Pulmonary artery endothelial cell (primary cell): ENCODE measurements at regions not wholly inside any gene's neighbourhood (a gene's known extent, or its start where the extent isn't known, plus 50 kb on each side); places are given as distances from the start of the nearest gene placed in this dataset.
"Not testable (repeated sequence)": the region's sequence is repeated elsewhere in the genome, so short reads cannot be mapped to it uniquely, and the experiment has no call there.

ENCODE experiments used
- DNase-seq: peaks from one replicate; pipeline ENCODE4 v3.0.0-alpha.2; 2011; ENCODE audit warnings: low read depth, low spot score

- DNase-seq, result no peak
These were observed 190.9 kb downstream of the SLITRK6 start for GRCh38 chr13:85608255-85608829.

DNA sequence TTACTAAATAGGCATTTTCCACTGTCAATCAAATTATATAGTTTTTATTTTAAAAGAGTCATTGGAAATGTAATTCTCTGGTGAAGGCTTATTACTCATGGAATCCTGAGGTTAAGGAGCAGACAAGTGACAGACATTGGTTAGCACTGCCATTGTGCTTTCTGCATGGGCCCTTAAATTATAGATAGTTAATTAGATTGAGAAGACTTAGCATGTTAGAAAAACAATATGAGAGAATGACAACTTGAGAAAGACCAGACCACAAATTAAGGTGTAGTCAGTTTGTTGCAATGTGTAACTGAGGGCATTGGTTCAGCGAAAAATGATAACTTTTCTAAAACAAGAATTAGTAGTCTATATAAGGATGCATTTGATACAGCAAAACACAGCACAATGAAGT is 195.5 kb downstream of the SLITRK6 start:
- no peak for DNase-seq

GRCh38 chr13:85601526-85601925 is 197.7 kb downstream of the SLITRK6 start:
- no peak for DNase-seq

- no peak for DNase-seq
These were observed 201.3 kb downstream of the SLITRK6 start for GRCh38 chr13:85597790-85598500.

- DNase-seq, result no peak
These were observed 207.0 kb downstream of the SLITRK6 start for GRCh38 chr13:85592211-85592610.

DNA sequence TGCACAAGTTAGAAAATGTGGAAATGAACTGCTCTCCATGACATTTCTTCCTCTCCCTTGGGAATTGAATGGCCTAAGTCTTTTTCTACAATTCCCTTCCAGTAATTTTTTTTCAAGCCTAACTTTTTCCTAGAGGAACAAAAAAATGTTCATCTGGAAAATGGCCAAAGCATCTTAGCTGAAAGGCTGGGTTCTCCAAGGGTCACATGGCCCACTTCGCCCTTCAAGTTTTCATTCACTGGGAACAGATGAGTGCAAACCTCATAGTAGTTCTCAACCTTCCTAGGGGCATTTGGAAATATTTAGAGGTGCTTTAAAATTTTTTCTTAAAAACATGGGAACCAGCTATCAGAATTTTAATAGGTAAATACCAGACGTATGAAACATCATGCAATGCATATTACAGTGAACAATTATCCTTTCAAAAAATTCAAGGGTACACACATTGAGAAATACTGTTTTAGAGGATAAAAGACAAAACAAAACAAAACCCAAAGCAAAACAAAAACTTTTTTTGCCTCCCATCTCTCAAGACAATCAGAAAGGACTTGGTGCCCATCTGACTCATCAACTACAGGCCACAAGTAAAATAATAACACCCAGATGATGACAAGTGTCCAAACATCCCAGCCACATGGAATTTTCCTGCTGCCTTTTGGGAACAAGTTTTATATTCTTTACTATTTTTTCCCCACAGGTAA is 208.8 kb downstream of the SLITRK6 start:
- DNase-seq, result no peak

GRCh38 chr13:85589021-85589420 is 210.2 kb downstream of the SLITRK6 start:
- no peak for DNase-seq

- DNase-seq, result no peak
These were observed 210.9 kb downstream of the SLITRK6 start for GRCh38 chr13:85588359-85588758.

- DNase-seq, result no peak
These were observed 212.4 kb downstream of the SLITRK6 start for GRCh38 chr13:85586856-85587255.

DNA sequence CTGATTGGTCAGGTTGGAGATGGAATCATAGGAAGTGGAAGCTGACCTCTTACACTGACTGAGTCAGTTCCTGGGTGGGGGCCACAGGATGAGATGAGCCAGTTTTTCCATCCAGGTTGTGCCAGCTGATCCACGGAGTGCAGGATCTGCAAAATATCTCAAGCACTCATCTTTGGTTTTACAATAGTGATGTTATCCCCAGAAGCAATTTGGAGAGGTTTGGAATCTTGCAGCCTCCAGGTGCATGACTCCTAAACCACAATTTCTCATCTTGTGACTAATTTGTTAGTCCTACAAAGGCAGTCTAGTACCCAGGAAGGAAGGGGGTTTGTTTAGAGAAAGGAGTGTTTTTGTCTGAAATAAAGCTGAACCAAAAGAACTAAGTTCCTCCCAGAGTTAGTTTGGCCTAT is 212.8 kb downstream of the SLITRK6 start:
- DNase-seq, result no peak

- DNase-seq, result no peak
These were observed 216.3 kb downstream of the SLITRK6 start for GRCh38 chr13:85582890-85583289.

GRCh38 chr13:85575110-85575509 is 224.1 kb downstream of the SLITRK6 start:
- DNase-seq, result no peak

GRCh38 chr13:85567909-85568308 is 231.3 kb downstream of the SLITRK6 start:
- DNase-seq, result no peak

- DNase-seq, result no peak
These were observed 233.6 kb downstream of the SLITRK6 start for GRCh38 chr13:85565652-85566051.

DNA sequence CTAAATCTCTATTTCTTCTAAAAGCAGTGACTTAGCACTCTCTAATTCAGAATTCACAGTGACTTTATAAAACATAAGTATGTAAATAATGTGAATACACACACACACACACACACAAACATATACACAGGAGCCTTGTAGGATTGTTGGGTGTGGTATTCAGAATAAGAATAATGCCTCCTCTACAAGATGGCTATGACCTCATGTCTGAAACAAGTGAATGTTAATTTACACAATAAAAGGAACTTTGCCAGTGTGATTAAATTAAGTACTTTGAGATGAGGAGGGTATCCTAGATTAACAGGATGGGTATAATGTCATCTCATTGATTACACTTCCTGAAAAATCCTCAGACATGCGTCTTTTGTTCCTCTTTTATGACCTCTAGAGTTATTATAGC is 234.6 kb downstream of the SLITRK6 start:
- no peak for DNase-seq

DNA sequence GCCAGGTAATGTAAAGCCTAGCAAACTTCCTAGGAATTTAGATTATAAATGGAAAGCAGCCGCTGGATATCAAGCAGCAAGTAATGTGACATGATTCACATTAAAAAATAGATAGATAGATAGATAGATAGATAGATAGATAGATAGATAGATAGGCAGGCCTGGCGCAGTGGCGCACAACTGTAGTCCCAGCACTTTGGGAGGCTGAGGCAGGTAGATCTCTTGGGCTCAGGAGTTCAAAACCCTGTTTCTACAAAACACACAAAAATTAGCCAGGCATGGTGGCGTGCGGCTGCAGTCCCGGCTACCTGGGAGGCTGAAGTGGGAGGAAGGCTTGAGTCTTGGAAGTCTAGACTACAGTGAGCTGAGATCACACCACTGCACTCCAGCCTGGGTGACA is 236.9 kb downstream of the SLITRK6 start:
- no peak for DNase-seq

DNA sequence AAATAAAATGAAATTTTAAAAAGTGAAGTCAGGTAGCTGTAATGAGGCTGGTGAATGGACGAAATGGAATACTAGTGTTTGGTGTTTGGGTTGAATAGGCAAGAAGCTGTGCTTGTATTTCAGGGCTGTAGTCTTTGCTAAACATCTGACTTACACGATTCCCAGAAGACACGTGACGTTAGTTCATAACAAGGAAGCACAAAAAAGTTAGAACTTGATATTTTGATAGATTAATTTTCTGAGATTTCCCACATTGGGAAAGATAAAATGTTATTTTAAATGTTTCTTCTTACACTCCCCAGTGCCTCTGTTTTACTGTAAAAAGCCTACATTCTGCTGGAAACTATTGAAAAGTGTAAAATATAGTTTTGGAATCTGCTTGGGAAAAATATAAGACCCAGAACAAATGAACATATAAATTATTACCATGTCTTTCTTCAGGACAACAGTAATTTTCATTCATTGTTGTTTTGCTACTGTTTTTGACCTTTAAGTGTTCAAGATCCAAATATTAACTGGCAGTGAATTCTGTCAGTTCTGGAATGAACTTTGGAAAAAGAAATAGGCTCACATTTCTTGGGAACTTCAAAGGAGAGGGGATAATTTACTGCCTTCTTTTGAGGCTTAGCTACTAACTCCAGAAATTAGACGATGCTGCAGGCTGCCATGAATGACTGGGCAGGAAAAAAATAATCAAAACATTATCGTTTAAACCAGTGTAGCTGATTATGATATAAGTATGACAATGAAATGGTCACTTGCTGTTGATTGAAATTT is 241.3 kb downstream of the SLITRK6 start:
- no peak for DNase-seq

DNA sequence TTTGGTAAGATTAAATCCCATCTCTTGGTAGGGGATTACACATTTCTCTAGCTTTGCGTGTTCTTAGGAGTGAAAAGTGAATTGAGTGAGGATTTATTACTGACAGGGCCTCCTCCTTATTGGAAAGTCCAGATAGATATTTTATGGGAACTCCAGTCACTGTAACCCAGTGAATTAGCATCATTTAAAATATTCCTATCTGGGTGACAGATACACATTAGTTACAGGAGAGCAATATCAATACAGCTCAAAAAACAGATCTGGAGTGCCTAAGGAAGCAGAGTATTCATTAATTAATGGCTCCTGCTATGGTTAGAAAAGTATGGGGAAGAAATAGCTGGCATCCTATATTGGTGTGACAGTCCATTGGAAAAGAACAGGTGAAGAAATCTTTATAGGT is 248.2 kb downstream of the SLITRK6 start:
- DNase-seq, result no peak

DNA sequence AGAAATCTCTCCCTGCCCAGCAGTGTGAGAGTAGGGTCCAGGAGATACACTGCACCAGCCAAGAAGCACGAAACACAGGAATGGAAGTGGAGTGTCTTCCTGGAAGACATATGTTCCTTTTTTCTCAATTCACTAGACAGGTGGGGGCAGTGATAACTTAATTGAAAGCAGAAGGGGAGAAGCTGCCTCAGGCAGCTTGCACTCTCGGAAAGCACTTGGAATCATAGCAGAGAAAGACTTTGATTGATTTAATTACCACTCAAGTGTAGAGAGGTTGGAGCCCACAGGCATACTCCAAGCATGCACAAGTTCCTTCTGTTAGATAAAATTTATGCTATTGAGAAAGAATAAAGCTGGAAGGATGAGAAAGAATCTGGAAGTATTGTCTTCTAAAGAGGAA is 249.4 kb downstream of the SLITRK6 start:
- DNase-seq, result no peak

- DNase-seq, result not testable (repeated sequence)
These were observed 250.4 kb downstream of the SLITRK6 start for GRCh38 chr13:85548845-85549244.

DNA sequence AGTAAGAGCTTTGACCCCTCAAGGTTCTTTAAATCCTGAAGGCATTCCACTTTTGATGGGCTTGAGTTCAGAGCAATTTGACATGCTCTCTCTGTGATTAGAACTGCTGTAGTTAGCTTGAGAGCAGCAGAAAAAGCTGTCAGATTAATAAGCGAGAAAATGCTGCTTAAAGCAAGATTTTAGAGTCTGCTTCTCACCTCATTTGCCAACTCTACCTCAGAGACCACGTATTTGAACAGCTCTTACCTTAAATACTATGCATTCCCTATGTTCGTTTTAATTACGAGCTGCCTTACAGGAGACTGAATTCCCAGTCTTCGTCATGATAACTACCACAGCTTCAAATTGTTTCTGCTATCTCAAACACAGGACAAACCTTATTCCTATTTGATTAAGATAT is 253.4 kb downstream of the SLITRK6 start:
- DNase-seq, result no peak

- no peak for DNase-seq
These were observed 254.5 kb downstream of the SLITRK6 start for GRCh38 chr13:85544756-85545155.
